HG03520 (cell line): ENCODE measurements at regions not wholly inside any gene's neighbourhood (a gene's known extent, or its start where the extent isn't known, plus 50 kb on each side); places are given as distances from the start of the nearest gene placed in this dataset.
"Not testable (repeated sequence)": the region's sequence is repeated elsewhere in the genome, so short reads cannot be mapped to it uniquely, and the experiment has no call there.

Experiments used
- ATAC-seq: cut with Tn5 transposase; IDR thresholded peaks from one replicate; pipeline ENCODE4 v1.9.1; 2021; ENCODE audit warnings: mild to moderate bottlenecking, moderate library complexity; ENCODE audit not compliant: unreplicated experiment

DNA sequence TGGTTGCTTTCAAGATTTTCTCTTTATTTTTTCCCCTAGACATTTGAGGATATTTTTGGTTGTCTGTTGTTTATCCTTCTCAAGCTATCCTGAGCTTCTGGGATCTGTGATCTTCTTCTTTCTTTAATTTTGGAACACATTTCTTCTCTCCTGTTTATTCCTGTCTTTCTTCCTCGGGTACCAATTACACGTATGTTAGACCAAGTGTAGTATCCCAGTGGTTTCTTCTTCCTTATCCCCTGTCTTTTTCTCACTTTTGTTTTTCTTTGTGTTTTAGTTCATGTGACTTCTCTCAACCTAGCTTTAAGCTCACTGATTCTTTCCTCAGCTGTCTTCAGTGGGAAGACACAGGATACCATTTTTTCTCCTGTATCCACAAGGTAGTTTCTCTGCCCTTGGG, 120.0 kb downstream of the GALR1 start:
- ATAC-seq = no peak

DNA sequence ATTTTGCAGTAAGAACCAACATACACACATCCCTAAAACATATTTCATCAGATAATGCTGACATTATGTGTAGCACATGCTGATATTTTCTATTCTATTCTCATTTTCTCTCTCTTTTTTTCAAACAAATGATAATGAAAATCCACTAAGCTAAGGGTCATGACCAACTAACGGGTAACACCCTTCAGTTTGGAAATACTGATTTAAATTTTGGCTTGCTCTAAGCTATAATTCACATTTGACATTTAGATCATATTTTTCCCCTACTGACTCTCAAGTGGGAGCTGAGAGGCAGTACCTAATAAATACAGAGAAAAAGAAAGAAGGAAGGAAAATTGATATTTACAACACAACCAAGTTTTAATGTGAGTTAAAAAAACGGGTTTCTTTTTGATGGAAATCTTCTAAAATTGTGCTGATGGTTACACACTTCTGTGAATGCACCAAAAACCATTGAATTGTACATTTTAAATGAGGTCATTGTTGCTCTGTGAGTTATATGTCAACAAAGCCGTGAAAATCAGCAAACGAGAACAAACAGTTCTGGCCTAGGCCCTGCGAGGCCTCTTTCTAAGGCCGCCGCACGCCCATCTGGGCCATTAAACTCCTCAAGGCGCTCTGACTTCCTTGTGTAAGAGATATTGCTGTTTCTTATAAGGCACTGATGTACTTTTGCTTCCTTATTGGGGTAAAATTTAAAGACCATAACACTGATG, 124.2 kb downstream of the GALR1 start:
- ATAC-seq = no peak

DNA sequence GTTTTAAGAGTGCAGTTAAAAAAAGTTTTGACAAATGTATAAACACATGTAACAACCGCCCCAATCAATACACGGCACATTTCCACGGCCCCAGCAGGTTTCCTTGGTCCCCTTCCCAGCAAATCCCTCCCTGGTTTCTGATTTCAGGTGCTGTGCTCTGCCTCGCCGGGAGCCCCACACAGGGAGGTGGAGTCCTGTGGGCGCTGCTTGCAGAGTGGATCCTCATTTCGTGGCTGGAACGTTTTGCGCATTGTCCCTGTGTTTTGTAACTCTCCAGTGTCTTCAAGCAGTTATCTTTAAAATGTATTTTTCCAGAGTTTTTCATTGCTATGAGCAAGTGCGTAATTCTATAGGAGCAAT, 124.8 kb downstream of the GALR1 start:
- ATAC-seq = no peak

DNA sequence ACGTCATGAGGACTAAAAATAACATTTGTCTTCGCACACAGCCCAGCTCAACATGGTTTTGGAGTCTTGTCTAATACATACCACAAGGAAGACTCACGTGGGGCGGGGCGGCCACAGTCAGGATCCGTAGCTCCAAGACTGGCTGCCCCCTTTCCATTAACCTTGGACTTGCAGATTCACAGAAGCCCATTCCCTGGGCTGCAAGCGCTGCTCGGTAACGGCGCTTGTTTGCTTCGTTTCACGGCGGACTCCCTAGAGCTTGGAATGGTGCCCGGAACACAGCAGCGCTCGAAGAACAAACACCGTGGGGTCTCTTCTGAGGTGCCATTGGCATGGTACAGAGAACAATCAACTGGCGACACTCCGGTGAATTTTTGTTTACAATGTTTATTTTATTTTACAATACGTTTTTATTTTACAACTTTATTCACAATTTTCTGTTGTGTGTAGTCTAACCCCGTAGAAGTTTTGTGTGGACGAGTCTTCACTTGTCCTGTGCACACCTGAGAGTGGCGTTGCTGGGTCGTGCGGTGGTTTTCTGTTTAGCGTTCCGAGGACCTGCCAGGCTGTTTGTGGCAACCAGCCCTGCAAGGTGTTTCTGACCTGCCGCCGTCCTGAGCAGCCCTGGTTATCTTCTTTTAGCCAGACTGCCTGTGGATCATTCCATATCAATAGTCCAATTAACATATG, 126.5 kb downstream of the GALR1 start:
- ATAC-seq = no peak

DNA sequence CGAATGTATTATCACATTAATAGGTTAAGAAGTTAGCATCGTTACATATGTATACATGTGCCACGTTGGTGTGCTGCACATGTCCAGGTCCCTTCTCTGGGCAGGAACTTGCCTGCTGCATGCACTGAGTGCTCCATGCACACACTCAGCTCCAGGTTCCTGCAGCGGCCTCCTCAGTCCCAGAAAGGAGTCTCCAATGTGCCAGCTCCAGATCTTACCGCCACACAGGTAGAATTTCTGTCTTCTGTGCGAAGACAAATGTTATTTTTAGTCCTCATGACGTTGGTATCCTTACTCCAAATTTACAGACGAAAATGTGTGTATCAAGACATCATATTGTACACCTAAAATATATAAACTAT, 127.1 kb downstream of the GALR1 start:
- no peak for ATAC-seq

DNA sequence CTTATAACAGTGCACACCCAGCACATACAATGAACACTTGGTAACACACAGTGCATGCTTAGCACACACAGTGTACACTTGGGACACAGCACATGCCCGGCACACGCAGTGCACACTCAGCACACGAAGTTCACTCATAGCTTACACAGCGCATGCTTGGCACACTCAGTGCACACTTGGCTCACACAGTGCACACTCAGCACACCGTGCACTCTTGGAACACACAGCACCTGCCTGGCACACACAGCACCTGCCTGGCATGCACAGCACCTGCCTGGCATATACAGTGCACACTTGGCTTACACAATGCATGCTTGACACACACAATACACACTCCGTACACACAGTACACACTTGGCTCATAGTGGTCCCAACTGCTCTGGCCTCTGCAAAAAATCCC, 128.2 kb downstream of the GALR1 start:
- ATAC-seq = no peak

DNA sequence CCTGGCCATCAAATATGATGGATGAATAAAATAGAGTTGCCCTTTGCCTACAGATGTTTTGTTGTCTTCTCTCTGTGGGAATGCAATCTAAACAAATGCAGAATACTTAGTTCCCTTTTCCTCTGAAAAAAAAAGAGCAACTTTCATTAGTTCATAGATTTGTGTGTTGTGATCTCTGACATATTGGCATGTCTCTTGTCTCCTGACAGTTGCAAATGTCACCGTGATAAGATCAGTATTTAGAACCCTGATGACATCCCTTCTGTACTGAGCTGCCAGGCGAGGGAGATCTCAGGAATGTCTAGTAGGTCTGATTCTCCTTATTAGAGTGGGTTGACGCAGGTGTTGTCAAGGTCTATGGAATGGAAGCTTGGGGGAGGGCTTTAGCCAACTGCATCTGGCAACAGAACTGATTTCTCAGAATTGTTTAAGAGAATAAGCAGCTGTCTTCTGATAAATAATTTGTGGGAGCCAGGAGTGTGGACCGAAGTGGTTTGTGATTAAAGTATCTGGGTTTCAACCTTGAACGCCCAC, 130.4 kb downstream of the GALR1 start:
- no peak for ATAC-seq

DNA sequence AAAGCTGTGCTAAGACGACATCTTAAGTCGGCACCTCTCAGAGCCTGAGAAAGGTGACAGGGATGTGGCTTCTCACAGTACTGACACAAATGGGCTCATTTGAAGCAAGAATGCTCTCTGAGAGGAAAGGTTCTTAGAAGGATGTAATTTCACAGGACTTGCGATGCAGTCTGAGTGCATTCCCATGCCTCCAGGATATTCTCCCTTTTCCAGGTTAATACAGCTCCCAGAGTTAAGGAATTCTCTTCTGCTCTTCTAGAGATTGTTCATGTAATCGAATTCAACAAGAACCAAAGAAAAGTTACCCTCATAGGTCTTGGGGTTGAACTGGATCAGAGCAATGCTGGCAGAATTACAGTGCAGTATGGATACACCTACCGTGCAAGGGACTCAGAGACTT, 131.0 kb downstream of the GALR1 start:
- no peak for ATAC-seq

DNA sequence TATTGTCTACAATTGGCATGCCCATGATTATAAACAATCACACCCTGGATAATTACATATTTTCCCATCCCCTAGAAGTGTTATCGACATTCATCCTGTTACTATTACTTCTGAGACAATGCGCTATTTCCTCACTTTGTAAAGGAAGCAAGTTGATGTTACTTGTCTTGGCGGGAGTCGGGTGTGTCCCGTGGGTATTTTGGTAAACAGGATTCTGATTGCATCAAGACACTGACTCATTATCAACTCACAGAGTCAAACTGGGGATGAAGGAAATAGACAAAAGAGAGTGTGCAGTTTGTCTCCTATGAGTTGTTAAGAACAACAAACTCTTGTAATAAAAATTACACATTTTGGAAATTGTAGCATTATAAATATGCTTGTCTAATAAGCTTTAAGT, 142.7 kb downstream of the GALR1 start:
- no peak for ATAC-seq

DNA sequence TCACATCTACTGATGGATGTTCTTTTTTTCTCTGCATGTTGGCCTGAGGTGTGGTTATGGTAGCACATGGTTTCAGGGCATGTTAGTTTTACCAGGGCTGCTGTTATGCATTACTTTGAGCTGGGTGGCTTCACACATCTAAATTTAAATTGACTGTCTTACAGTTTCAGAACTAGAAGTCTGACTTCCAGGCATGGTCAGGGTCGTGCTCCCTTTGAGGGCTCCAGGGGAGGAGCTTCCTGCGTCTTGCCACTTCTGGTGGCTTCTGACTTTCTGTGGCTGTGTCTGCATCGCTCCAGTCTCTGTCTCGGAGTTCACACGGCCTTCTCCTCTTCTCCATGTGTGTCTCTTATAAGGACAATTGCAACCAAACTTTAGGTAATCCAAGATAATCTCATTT, 143.9 kb downstream of the GALR1 start:
- no peak for ATAC-seq

DNA sequence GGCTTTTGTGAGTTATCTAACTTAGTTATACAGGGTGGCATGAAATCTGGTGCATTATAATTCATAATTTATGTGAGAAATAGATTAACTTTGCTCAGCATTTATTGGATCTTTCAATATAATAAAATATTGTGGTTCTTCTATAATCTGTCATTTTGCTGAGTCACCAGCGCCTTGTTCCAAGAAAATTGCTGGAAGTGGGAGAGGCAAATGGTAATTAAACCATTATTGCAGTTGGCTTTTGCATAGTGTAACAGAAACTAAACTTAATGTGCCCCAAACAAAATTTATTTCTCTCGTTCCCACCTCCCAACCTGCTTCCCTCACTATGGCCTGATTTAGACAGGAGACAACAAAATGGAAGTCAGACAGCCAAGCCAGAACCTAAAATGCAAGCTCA, 146.3 kb downstream of the GALR1 start:
- no peak for ATAC-seq

DNA sequence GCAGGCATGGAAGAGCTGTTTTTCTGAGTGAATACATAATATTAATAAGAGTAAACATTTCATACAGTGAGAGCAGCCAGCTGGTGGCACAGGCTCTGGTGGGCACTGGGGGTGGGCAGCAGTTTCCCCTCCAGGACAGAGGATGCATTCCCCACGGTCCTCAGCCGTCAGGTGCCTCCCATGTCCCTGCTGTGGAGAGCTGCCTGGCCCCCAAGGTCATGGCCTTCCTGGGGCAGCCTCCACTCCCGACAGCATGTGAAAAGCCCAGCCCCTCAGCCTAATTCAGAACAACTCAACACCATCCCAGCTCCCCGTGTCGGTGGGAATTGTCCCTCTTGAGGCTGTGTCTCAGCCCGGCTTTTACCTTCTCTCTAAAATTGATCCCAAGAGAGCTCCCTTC, 147.4 kb downstream of the GALR1 start:
- no peak for ATAC-seq

DNA sequence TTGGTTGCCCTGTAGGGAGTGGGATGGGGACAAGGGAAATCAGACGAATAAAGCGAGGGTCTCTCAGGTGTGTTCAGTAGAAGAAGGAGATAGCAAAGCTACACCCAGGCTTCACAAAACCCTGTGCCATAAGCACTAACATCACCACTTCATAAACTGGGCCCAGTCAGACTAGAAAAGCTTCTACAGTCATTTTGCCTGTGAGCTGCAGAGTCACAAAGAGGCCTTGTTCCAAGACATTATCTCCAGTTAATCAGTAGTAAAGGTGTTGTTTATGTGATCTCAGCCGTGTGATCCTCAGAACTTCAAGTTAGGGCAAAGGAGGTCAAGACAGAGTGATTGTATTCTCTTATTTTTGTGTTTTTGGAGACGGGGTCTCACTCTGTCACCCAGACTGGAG, 148.0 kb downstream of the GALR1 start:
- no peak for ATAC-seq

DNA sequence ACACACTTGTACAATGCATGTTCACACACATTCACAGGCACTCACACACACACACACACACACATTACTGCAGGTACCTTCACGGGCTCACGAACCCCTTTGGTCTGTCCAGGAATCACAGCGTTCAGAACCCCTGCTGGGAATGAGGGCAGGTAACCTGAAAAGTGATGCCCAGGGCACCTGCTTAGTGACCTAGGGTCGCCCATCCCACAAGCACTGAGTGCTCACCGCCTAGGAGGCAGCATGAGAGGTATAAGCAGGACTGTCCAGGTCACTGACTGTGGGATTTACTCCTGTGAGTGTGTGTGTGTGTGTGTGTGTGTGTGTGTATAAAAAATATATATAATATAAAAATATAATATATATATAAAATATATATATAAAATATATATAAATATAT, 150.9 kb downstream of the GALR1 start:
- no peak for ATAC-seq

DNA sequence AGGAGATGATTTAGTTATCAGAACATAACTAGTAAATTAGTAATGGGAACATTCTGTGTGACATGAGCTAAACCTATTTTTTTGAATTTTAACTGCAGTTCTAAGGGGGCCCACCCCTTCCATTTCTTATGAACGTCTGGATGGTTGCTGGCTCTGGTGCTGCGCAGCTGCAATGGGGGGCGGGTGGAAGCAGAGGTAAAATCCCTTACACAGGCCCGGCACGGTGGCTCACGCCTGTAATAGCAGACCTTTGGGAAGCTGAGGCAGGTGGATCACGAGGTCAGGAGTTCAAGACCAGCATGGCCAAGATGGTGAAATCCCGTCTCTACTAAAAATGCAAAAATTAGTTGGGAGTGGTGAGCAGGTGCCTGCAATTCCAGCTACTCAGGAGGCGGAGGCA, 151.5 kb downstream of the GALR1 start:
- ATAC-seq = no peak

DNA sequence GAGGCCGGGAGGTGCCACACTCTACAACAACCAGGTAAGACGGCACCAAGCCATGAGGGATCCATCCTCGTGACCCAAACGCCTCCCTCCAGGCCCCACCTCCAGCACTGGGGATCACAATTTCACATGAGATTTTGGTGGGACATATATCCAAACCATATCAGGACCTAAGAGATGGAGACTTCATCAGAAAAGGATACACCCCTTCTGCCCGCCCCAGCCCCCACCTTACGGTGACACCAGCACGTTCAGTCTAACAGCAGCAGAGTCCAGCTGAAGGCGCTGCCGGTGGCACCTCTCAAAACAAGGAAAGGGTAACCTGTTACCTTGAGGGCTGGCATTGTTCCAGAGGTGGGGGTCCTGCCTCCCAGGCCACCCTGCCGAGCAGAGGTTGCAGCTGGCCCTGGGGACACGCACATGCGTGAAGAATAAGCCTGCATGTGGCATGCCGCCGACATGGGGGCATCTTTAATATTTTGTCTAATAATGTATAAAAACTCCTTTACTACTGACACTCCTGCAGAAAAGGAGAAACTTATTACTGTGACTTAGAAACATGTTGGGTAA, 154.4 kb downstream of the GALR1 start:
- ATAC-seq = no peak

DNA sequence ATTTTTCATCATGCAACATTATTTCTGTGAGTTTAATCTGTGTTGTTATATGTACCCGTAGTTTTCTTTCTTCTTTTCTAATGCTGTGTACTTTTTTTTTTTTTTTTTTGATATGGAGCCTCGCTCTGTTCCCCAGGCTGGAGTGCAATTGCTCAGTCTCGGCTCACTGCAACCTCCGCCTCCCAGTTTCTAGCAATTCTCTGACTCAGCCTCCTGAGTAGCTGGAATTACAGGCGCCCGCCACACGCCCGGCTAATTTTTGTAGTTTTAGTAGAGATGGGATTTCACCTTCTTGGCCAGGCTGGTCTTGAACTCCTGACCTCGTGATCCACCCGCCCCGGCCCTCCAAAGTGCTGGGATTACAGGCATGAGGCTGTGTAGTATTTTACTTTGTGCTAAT, 155.4 kb downstream of the GALR1 start:
- no peak for ATAC-seq

DNA sequence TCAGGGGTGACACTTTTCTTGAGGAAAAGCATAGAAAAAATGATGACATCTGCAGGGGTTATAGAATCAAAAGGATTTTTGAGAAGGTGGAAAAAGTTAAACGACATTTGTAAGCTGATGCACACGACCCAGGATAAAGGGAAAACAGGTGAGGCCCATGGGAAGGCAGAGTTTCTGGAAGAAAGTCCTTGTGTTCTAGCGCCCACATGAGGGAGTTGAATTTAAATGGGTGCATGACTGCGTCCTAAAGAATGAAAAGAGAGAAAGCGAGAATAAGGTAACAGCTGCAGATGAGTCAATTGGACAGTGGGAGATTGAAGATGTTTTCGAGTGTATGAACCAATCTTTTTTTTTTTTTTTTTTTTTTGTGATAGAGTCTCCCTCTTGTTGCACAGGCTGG, 158.1 kb downstream of the GALR1 start:
- no peak for ATAC-seq

DNA sequence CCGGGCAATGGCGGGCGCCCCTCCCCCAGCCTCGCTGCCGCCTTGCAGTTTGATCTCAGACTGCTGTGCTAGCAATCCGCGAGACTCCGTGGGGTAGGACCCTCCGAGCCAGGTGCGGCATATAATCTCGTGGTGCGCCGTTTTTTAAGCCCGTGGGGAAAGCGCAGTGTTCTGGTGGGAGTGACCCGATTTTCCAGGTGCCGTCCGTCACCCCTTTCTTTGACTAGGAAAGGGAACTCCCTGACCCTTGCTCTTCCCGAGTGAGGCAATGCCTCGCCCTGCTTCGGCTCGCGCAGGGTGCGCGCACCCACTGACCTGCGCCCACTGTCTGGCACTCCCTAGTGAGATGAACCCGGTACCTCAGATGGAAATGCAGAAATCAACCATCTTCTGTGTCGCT, 171.9 kb downstream of the GALR1 start:
- not testable (repeated sequence) for ATAC-seq

DNA sequence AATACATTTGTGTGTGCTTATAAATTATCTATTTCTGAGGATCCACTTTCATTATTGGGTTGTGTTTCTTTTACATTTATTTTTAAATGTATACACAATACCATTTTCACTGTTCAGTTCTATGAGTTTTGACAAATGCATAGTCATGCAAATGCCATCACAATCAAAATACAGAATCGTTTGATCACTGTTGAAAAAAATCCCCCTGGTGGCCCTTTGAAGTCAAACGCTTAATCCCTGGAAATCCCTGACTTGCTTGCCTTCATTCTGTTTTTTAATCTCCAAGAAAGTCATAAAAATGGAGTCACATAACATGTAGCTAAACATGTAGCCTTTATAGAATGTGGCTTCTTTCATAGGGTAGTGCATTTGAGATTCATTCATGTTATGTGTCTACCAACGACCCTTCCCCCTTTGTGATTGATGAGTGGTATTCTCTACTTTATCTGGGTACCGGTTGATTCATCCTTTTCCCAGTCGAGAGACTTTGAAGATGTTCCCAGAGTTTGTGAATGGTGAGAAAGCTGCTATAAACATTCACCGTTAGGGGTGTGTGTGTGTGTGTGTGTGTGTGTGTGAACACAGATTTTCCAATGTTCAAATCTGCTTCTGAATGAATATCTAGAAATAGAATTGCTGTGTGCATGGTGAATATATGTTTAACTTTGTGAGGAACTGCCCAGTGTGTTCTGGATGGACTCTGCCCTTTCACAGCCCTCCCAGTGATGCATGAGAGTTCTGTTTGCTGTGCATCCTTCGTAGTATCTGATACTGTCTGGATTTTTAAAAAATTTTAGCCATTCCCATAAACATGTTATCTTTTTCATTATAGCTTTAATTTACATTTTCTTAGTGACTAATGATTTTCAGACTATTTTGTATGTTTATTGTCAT, 173.6 kb downstream of the GALR1 start:
- ATAC-seq = no peak

DNA sequence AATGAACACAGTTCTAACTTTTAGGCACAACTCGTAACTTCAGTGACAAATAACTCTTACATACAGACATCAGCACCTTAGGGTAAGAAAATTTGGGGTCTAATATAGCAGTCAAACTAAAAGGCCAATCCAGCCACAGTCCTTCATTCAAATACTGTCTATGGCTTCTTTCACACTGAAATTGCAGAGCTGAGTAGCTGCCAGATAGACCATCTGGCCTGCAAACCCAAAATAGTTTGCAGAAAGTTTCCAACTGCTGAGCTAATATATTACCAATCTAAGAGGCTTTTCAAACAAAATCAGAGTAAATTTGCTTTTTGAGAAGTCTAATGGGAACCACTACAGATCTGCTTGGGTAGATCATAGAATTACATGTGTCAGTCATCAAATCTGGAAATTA, 183.4 kb downstream of the GALR1 start:
- no peak for ATAC-seq
